ENCODE measurements at regions not wholly inside any gene's neighbourhood (a gene's known extent, or its start where the extent isn't known, plus 50 kb on each side); places are given as distances from the start of the nearest gene placed in this dataset.
"Not testable (repeated sequence)": the region's sequence is repeated elsewhere in the genome, so short reads cannot be mapped to it uniquely, and the experiment has no call there.

GRCh38 chr1:149638901-149639658 is 55.4 kb downstream of the PPIAL4C start:
- not testable (repeated sequence) for TF ChIP-seq CTCF, POLR2AphosphoS5, POLR2A (IDR thresholded peaks at IDR 0.05)
